NAMALWA (cell line): ENCODE measurements at regions not wholly inside any gene's neighbourhood (a gene's known extent, or its start where the extent isn't known, plus 50 kb on each side); places are given as distances from the start of the nearest gene placed in this dataset.
"Not testable (repeated sequence)": the region's sequence is repeated elsewhere in the genome, so short reads cannot be mapped to it uniquely, and the experiment has no call there.

Source experiments
- DNase-seq: peaks from one replicate; pipeline ENCODE4 v3.0.0-alpha.2; 2015; ENCODE audit warnings: low spot score

DNA sequence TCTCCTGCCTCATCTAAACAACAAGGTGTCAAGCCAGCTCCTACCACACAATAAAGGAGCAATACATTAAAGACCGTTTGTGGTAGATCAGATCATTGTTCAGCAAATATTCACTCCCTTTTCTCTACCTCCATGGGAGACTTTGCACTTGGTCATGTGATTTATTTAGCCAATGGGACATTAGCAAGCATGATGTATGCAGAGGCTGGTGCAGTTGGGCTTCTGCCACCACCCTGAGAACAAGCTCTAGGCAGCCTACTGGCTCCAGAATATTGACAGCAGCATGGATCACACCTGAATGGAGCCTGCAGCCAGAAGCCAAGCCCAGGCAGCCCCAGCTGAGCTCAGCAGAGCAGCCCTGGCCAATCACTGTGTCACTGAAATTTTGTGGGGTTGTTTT is 99.4 kb upstream of the UBE2E2 start:
- DNase-seq = peak; percentile 21

DNA sequence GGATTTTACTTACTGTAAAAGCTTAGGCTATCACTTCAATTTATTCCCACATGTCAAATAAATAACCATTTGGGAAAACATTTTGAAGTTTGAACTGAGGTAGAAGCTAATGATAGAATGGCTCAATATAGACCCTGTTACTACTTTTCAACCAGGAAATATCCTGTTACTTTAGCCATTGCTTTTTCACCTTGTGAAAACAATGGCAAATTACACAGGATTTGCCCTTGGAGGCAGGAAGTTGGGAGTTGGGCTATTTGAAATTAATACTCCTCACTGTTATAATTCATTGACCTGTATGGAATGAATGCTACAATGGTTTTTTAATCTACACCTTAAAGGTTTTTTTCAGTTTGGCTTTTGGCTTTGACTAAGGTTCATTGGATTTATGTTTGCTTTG is 98.1 kb upstream of the UBE2E2 start:
- no peak for DNase-seq

DNA sequence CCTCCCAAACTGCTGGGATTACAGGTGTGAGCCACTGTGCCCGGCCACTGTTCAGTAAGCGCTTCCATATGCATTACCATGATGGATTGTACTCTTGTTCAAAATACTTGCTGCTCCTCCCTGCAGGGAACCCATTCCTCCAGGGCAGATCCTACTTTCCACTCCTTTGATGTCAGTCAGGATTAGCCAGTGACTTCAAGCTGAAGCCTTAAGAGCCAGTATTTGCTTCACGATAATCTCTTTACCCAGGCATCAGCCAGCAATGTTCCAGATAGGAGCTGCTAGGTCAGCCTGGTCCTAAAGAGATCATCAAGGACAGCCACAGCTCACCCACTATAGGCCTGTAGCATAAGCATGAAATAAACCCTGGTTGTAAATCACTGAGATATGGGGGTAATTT is 96.5 kb upstream of the UBE2E2 start:
- DNase-seq = no peak

DNA sequence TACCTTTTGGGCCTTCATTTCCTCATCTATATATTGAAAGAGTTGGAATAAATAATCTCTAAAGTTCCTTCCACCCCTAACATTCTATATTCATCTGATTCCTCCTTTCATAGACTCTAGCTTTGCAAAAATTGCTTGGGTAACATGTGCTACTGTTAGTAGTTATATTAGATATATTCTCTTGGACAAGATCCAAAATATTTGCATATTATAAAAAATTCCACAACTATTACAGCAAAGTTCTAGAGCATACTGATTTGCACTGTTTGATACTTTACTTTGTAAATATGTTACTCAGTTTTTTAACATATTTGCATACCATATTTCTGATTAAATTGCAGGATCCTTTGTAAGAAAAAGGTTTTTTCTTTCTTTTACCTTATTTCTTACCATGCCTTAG is 95.9 kb upstream of the UBE2E2 start:
- DNase-seq = no peak

- DNase-seq = no peak
Measured at GRCh38 chr3:23108451-23109057, 94.6 kb upstream of the UBE2E2 start.

DNA sequence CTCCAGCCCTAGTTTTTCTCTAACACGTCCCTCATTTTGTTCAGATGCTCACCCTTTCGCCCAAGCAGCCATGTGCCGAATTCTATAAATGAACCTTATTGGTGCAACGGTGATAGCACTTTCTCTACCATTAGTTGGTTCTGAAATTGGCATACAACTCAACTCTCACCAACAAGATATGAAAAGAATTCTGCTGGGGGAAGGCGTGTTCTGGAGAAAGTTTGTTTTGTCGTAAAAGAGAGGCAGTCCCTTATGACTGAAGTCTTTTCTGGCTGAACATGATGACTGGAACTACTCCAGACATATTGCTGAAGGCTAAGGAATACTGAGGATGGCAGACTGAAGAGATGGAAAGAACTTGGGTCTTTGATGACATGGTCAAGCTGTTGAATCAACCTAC is 91.8 kb upstream of the UBE2E2 start:
- DNase-seq = no peak

- no peak for DNase-seq
Measured at GRCh38 chr3:23111797-23112196, 91.3 kb upstream of the UBE2E2 start.

DNA sequence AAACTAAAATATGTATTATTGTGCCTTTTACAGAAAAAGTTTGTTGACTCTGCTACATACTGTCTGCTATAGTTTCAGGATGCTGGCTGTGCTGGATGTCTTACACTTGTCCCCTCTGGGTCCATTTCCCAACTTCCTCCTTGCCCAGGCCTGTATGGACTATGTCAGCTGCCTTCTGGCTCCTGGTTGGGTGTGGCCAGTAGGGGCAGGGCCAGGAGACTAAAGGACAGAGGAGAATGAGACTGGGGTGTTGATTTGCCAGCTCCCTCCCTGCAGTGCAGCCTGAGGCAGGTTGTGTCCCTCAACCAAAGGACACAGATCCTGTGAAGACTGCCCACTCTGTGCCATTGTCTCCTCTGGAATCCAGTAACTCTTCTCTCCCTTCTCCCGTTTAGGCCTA is 90.6 kb upstream of the UBE2E2 start:
- no peak for DNase-seq

DNA sequence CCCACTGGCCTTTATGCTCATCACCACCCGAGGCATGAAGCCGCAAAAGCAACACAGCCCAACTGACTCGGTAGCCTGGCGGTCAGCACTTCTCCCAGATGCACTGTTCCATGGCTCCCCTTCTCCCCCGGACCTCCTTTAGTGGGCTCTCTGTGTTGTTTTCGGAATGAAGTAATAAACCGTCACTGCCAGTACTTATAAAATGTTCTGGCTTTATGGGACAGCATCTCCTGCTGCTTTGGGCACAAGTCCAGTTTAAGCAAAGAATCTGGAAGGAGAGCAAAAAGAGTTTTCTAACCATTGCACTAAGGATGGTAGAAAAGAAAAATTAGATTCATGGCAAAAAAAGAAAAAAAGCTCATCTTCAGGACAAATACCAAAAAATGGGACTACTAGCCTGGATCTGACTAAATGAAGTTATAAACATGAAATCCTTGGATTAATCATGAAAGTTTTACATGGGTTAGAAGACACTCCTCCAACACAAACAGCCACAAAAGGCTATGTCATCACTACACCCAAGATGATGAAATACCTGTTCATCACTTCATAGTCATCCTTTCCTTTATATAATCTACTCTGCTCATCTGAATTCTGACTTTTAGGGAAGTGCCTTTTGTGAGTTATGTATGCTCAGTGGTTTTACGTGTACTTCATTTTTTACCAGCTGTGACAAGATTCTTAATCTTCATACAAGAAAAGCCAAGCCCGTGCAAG is 89.5 kb upstream of the UBE2E2 start:
- DNase-seq = no peak

DNA sequence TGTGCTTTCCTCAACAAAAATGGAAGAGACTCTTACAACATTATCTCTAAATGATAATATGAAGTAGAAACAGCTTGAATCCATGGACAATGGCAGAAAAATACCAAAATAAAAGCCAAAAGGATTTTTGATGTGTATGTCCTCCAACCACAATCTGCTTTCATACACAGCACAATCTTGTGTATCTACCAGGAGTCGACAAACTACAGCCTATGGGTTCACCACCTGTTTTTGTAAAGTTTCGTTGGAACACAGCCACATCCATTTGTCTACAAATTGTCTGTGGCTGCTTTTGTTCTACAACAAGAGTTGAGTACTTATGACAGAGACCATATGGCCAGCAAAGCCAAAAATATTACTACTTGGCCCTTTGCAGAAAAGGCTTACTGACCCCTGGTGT is 88.7 kb upstream of the UBE2E2 start:
- DNase-seq = no peak

DNA sequence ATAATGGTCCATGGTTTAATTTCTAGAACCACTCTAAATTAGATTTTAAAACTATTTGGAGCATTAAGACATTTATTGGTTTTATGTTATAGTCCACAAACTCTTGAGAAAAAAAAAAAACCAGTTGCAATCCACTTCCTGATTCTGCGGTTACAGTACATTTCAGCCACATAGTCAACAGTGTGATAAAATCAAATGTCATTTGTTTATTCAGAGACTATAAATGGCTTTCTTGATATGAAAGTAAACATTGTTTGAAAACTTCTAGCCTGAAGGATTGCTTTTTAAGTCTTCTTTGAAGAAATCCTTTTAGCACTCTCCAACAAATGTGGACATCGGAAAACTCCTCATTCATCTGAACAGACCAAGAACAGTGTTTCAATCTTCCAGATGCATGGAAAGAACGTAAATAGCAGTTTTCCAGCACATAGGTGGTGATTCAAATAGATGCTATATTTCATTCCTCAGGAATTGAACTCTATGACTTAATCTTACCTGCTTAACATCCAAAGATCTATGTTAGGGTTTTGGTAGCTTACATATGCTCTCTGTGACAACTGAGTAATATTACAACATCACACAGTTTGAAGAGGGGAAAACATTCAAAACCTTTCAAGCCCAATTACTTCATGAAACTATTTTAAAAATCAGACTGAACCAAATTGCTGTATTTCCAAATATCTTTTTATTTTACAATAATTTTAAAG is 87.8 kb upstream of the UBE2E2 start:
- DNase-seq = no peak

DNA sequence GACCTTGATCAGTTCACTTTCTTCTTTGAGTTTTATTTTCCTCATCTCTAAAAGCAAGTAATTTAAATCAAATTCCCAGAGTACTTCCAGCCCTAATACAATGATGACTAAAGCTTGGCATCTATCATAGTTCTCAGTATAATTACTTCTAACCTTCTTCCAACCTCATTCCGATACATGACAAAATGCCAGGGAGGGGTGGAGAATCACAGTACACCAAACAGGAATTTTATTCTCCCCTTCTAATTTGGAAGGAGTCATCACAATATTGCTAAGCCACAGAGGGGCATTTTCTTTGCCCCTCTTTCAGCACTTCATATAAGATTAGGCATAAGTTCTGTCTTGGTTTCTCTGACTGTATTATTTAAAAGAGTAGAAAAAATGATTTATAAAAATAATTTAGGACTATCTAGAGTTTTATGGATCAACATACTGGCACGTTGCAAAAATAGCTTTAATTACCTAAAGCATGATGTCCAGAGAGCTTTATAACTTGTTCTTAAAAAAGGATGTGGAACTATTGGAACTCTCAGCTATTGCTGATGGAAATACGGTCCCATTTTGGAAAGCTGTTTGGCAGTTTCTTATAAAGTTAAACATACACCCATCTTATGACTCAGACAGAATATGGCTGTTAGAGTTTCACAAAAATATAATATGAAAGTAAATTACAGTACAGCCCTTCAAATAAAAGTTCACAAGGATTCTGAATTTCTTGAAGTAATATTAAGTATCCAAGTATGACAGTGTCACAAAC is 86.9 kb upstream of the UBE2E2 start:
- DNase-seq = no peak

DNA sequence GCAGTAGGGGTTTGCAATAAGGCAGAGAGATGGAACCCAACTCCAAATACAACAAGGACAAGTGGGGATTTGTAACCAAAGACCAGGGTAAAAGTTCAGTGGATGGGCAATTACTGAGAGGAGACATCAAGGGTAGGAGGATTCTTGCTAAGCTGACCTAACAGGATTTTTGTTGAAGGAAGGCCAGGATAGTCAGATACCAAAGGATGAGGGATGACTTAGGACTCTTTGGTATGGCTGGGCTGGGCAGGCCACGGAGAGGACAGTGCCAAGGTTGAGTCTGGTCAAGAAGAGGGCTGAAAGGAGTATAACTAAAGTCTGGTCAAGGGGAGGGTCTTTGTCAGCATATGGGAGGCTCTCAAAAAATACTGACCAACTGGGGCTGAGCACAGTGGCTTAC is 85.3 kb upstream of the UBE2E2 start:
- DNase-seq = no peak

GRCh38 chr3:23127196-23127595 is 75.9 kb upstream of the UBE2E2 start:
- DNase-seq = no peak

DNA sequence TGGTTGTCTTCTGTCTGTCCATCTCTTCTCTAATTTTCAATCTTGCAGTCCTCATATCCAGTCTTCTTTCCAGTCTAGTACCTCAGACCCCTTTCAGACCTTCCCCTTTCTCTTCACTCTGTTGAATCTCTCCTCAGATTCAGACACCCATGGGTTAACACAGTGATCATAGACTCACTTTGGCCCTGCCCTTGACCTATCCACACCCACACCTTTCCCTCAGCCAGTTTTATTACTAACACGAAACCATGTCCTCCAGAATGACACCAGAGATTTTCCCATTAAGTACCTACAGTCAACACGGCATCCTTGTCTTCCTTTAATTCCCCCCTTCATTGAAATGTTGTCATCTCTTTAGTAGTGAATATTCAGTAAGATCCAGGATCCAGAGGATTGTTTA is 74.5 kb upstream of the UBE2E2 start:
- DNase-seq = no peak

DNA sequence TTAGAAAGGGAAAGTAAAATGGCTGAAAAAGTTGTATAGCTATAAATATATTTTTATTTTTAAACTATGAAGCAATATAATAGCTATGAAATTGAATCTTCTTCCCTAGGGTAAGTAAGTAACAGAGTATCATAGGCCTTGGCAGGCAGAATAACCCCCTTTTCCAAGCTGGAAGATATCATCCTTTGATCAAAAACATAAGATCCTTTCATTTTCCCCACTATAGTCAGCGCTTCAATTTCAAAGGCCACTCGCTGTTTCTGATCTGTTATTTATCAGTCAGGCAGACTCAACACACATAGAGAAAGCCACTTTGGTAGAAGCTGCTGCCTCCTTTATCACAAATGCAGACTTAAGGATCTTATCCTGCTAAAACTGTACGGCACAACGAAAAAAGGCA is 74.0 kb upstream of the UBE2E2 start:
- DNase-seq = no peak

- DNase-seq = no peak
Measured at GRCh38 chr3:23129817-23130216, 73.3 kb upstream of the UBE2E2 start.

- no peak for DNase-seq
Measured at GRCh38 chr3:23130406-23130805, 72.7 kb upstream of the UBE2E2 start.

GRCh38 chr3:23135026-23135785 is 67.9 kb upstream of the UBE2E2 start:
- no peak for DNase-seq

DNA sequence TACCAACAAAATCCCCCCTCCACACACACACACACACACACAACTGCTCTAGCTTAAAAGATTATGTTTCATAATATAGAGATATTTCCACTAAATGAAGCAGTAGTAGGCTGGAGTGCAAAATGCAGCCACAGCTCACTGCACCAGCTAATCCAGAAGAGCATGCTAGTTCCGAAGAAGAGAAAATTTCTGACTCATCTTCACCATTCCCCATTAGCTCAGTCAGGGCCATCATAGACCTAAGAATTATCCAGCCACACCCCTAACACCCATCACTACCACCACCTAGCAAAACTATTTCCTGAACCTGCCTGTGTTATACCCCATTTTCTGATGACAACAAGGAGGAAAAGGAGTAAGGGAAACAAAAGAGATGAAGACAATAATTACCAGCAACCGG is 67.1 kb upstream of the UBE2E2 start:
- DNase-seq = no peak

GRCh38 chr3:23144051-23144450 is 59.1 kb upstream of the UBE2E2 start:
- DNase-seq = not testable (repeated sequence)

DNA sequence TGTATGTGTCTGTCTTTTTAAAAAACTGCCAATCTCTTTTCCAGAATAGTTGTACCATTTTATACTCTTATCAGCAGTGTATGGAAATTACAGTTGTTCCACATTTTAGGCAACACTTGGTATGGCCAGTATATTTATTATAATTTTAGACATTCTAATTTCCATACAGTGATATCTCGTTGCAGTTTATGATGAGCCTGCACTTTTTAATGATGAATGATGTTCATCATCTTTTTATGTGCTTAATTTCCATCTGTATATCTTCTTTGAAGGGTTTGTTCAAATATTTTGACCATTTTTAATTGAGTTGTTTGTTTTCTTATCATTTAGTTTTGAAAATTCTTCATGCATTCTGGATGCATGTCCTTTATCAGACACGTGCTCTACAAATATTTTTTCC is 57.0 kb upstream of the UBE2E2 start:
- no peak for DNase-seq
